ENCODE measurements at regions not wholly inside any gene's neighbourhood (a gene's known extent, or its start where the extent isn't known, plus 50 kb on each side); places are given as distances from the start of the nearest gene placed in this dataset.

- TF ChIP-seq CTCF (IDR thresholded peaks at IDR 0.05; ENCODE audit: borderline replicate concordance, extremely low read depth, low read length, poor library complexity, severe bottlenecking) (no peak), EZH2 (IDR thresholded peaks at IDR 0.05; ENCODE audit: borderline replicate concordance, low read depth, low read length, severe bottlenecking) (no peak)
Observed at GRCh38 chr2:82827426-82827825, 1631.7 kb downstream of the SUCLG1 start.
